Caco-2 (cell line): ENCODE measurements at regions not wholly inside any gene's neighbourhood (a gene's known extent, or its start where the extent isn't known, plus 50 kb on each side); places are given as distances from the start of the nearest gene placed in this dataset.

Experiments
- BruUV-seq: library from RNA; stranded (reverse); fragments of 400-500 nt; replicated peaks from 2 replicates; lab custom pipeline; 2021; lab: Mats Ljungman, UMichigan
- CTCF ChIA-PET: fragments of 300-600 bp; sonication (Branson Sonifier 250); formaldehyde crosslinking; loops from one replicate; lab custom pipeline; 2022; ENCODE audit warnings: antibody characterized with exemption; lab: Charles Lee
- POLR2A ChIA-PET: fragments of 300-600 bp; sonication (Branson Sonifier 250); formaldehyde crosslinking; loops from one replicate; lab custom pipeline; 2022; ENCODE audit warnings: antibody characterized with exemption; lab: Charles Lee
- DNase-seq, 2 experiments: peaks; one replicate each; pipeline versions ENCODE4 v3.0.0 to v3.0.0-alpha.2; 2020 to 2022
- H3K27me3 ChIP-seq: replicated peaks from 2 replicates; pipeline ENCODE4 v1.6.0; 2011; ENCODE audit warnings: low read length; ENCODE audit not compliant: control insufficient read depth, insufficient read depth
- H3K36me3 ChIP-seq: 2 replicates; pipeline ENCODE4 v1.5.1; 2011; ENCODE audit warnings: low read length; ENCODE audit not compliant: control insufficient read depth, insufficient read depth
- H3K4me1 ChIP-seq: fragments of 250-450 bp; sonication (Bioruptor Pico); 2 replicates; pipeline ENCODE4 v1.5.1; 2020; ENCODE audit warnings: mild to moderate bottlenecking
- H3K4me3 ChIP-seq: 2 replicates; pipeline ENCODE4 v1.5.1; 2011; ENCODE audit warnings: low read depth, mild to moderate bottlenecking, control low read depth, low read length
- H3K9me3 ChIP-seq: fragments of 250-450 bp; sonication (Bioruptor Pico); 2 replicates; pipeline ENCODE4 v1.5.1; 2020; ENCODE audit warnings: mild to moderate bottlenecking, moderate library complexity
- H3K27ac Mint-ChIP-seq: one replicate; pipeline ENCODE4 v1.8.0; 2022; ENCODE audit warnings: mixed read lengths; ENCODE audit not compliant: unreplicated experiment
- H3K27me3 Mint-ChIP-seq: one replicate; pipeline ENCODE4 v1.8.0; 2022; ENCODE audit warnings: mixed read lengths; ENCODE audit not compliant: insufficient read depth, unreplicated experiment
- H3K36me3 Mint-ChIP-seq: one replicate; pipeline ENCODE4 v1.8.0; 2022; ENCODE audit warnings: mild to moderate bottlenecking, mixed read lengths; ENCODE audit not compliant: insufficient read depth, unreplicated experiment
- H3K4me1 Mint-ChIP-seq: one replicate; pipeline ENCODE4 v1.8.0; 2022; ENCODE audit warnings: low read depth, mixed read lengths; ENCODE audit not compliant: unreplicated experiment
- H3K4me3 Mint-ChIP-seq: one replicate; pipeline ENCODE4 v1.8.0; 2022; ENCODE audit warnings: mild to moderate bottlenecking, moderate library complexity, mixed read lengths; ENCODE audit not compliant: unreplicated experiment
- H3K9me3 Mint-ChIP-seq: one replicate; pipeline ENCODE4 v1.8.0; 2022; ENCODE audit warnings: mixed read lengths; ENCODE audit not compliant: unreplicated experiment
- intact Hi-C: fragments of 100-400 bp; cut with micrococcal nuclease; formaldehyde crosslinking; loops from one replicate; pipeline ENCODE4 v1.10.0; 2022; ENCODE audit not compliant: unreplicated experiment
- TF ChIP-seq, protein P1 (sequence below), 2 experiments: fragments of 200-600 bp in 1 of 2; IDR thresholded peaks; 1 replicate in 1 of 2; 2 replicates in 1 of 2; pipeline versions ENCODE4 v1.5.1 to v1.8.0; 2011 to 2022; ENCODE audit warnings: antibody characterized with exemption in 1 of 2, control low read depth in 1 of 2, inconsistent platforms in 1 of 2, low read depth in 1 of 2, low read length in 1 of 2, mild to moderate bottlenecking in 1 of 2, moderate library complexity in 1 of 2; ENCODE audit not compliant: insufficient read depth in 1 of 2, severe bottlenecking in 1 of 2, unreplicated experiment in 1 of 2

DNA sequence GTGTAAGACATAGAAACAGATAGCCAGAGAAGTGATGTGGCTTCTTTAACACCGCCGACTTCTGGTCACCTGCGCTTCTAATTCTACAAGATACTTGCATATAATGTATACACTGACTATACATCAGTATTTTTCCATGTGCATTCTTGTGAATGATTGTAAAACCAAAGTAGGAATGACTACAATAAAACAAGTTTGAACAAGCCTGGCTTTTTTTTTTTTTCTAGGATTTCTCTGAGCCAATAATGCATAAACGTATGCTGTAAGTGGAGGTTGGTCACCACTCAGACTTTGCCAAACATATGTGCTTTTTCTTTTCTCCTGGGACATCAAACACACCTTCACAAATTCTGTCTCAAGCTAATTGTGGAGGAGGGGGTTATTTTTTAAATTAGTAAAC is 237.8 kb upstream of the KIRREL3 start:
- Histone ChIP-seq H3K36me3 (no peaks in the 10 kb centered on the region), H3K4me3 (no peak overlapping the region), H3K4me1 (no peaks in the 10 kb centered on the region), H3K9me3 (no peaks in the 10 kb centered on the region), H3K27me3 (no peaks in the 10 kb centered on the region)
- peaks cover 24% of the 10 kb centered on the region for H3K27me3 Mint-ChIP-seq
- no TSS peak for BruUV-seq
- no peaks in the 10 kb centered on the region for H3K36me3 Mint-ChIP-seq
- TF ChIP-seq, protein P1, sequence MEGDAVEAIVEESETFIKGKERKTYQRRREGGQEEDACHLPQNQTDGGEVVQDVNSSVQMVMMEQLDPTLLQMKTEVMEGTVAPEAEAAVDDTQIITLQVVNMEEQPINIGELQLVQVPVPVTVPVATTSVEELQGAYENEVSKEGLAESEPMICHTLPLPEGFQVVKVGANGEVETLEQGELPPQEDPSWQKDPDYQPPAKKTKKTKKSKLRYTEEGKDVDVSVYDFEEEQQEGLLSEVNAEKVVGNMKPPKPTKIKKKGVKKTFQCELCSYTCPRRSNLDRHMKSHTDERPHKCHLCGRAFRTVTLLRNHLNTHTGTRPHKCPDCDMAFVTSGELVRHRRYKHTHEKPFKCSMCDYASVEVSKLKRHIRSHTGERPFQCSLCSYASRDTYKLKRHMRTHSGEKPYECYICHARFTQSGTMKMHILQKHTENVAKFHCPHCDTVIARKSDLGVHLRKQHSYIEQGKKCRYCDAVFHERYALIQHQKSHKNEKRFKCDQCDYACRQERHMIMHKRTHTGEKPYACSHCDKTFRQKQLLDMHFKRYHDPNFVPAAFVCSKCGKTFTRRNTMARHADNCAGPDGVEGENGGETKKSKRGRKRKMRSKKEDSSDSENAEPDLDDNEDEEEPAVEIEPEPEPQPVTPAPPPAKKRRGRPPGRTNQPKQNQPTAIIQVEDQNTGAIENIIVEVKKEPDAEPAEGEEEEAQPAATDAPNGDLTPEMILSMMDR (IDR thresholded peaks at IDR 0.05; ENCODE audit: insufficient read depth in 1 of 2, low read depth in 1 of 2, low read length in 1 of 2, severe bottlenecking in 1 of 2, unreplicated experiment in 1 of 2), result no peak
- POLR2A ChIA-PET, result no interaction called here
- H3K9me3 Mint-ChIP-seq, result no peaks in the 10 kb centered on the region
- H3K27ac Mint-ChIP-seq, result no peak overlapping the region
- intact Hi-C loops, result no loop called here
- DNase-seq, result no peak
- H3K4me1 Mint-ChIP-seq, result no peaks in the 10 kb centered on the region
- H3K4me3 Mint-ChIP-seq, result no peak overlapping the region
- CTCF ChIA-PET, result no interaction called here

DNA sequence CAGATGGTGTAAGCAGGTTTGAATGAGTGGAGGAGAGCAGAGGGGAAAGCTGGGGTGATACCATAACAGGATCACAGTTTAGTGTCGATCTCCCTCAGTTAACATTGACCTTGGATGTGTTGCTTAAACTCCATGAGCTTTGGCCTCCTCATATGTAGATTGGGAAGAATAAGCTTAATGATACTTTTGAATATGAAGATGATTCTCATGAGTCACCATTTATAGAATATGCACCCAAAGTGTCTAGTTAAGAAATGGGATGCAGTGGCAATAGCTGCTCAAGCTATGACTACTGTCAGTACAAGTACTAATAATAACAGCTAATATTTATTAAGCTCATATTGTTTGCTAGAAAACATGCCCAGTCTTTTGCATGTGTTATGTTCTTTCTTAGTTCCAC is 236.2 kb upstream of the KIRREL3 start:
- ChIA-PET POLR2A (no interaction called here), CTCF (interaction anchor here (0.6 kb wide), 1 partner anchor 567 kb away, joined by 4 read pairs; no protein-coding TSS in a partner anchor)
- H3K36me3 ChIP-seq, result no peaks in the 10 kb centered on the region
- H3K9me3 ChIP-seq, result no peaks in the 10 kb centered on the region
- TF ChIP-seq, protein P1 (IDR thresholded peaks at IDR 0.05; ENCODE audit: insufficient read depth in 1 of 2, low read depth in 1 of 2, low read length in 1 of 2, severe bottlenecking in 1 of 2, unreplicated experiment in 1 of 2), result no peak
- no peaks in the 10 kb centered on the region for H3K4me1 Mint-ChIP-seq
- no peaks in the 10 kb centered on the region for H3K36me3 Mint-ChIP-seq
- BruUV-seq, result no TSS peak
- DNase-seq, result no peak
- peaks cover 17% of the 10 kb centered on the region for H3K27me3 Mint-ChIP-seq
- no peak overlapping the region for H3K4me3 Mint-ChIP-seq
- no peak overlapping the region for H3K4me3 ChIP-seq
- intact Hi-C loops, result no loop called here
- H3K27ac Mint-ChIP-seq, result no peak overlapping the region
- H3K27me3 ChIP-seq, result no peaks in the 10 kb centered on the region
- H3K9me3 Mint-ChIP-seq, result no peaks in the 10 kb centered on the region
- H3K4me1 ChIP-seq, result no peaks in the 10 kb centered on the region

DNA sequence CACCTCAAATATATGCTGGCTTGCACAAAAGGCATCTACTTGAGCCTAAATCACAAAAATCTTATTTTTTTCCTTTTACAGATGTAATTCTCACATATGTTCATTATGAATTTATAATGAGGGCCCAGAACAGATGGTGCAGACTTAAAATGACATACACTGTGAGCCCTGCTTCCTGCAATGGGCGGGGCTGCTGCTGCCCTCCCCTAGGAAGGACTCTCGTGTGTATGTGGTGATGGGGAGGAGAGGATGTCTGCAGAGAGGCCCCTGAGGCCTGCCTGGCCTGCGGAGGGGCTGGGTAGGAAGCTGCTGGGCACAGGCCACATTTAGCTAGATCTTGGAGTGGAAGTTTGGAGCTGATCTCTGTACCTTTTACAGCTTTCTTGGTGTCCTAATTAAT is 233.4 kb upstream of the KIRREL3 start:
- Mint-ChIP-seq H3K4me3 (no peak overlapping the region), H3K9me3 (no peaks in the 10 kb centered on the region), H3K27ac (no peak overlapping the region), H3K36me3 (no peaks in the 10 kb centered on the region), H3K4me1 (no peaks in the 10 kb centered on the region), H3K27me3 (peaks cover 7% of the 10 kb centered on the region)
- no peak overlapping the region for H3K4me3 ChIP-seq
- H3K4me1 ChIP-seq, result no peaks in the 10 kb centered on the region
- H3K27me3 ChIP-seq, result no peaks in the 10 kb centered on the region
- no peaks in the 10 kb centered on the region for H3K9me3 ChIP-seq
- no peak for DNase-seq
- no TSS peak for BruUV-seq
- H3K36me3 ChIP-seq, result no peaks in the 10 kb centered on the region
- TF ChIP-seq, protein P1 (IDR thresholded peaks at IDR 0.05; ENCODE audit: insufficient read depth in 1 of 2, low read depth in 1 of 2, low read length in 1 of 2, severe bottlenecking in 1 of 2, unreplicated experiment in 1 of 2), result no peak
- intact Hi-C loops, result no loop called here
- POLR2A ChIA-PET, result no interaction called here
- CTCF ChIA-PET, result no interaction called here
